Bone marrow (tissue), 2 donors: ENCODE measurements at regions not wholly inside any gene's neighbourhood (a gene's known extent, or its start where the extent isn't known, plus 50 kb on each side); places are given as distances from the start of the nearest gene placed in this dataset.
"Not testable (repeated sequence)": the region's sequence is repeated elsewhere in the genome, so short reads cannot be mapped to it uniquely, and the experiment has no call there.

Source experiments
- DNase-seq, 2 donors: peaks; one replicate each; lab custom pipeline; 2025; lab: John Stamatoyannopoulos, UW

- DNase-seq = no peak
These were observed 84.7 kb downstream of the IRX5 start for GRCh38 chr16:55015181-55015913.

- DNase-seq = no peak
These were observed 85.8 kb downstream of the IRX5 start for GRCh38 chr16:55016515-55016914.

DNA sequence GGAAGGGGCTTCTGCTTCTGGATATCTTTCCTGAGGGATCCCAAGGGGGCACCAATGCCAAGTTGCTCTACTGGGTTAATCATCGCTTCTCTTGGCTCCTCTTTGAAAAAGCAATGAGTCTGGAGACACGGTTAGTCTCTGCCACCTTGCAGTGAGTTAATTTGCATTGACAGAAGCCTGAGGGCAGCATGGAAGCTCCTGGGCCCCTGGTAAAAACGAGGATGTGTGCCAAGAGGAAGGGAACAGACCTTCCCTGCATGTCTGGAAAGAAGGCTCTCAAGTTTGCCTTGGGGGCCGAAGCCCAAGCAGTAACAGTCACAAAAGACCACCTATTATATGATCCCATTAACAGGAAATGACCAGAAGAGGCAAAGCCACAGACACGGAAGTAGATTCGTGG lies 86.7 kb downstream of the IRX5 start:
- DNase-seq = no peak

DNA sequence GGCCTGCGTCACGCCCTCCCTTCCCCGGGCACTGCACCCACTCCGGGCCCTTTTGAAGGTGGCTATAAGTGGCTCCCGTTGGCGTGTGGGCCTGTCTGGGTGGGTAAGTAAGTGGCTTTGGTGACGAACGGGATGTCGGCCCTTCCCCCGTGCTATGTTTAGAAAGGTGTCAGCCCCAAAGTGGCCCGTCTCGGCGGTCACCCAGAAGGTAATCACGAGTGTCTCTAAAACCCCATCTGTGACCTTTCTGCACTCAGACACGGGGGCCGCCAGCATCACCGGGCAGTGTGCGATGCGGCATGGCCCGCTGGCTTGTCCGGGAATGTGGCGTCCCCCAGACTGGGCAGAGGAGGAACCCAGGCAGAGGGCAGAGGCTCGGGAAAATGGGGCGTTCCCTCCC lies 88.2 kb downstream of the IRX5 start:
- DNase-seq = no peak

DNA sequence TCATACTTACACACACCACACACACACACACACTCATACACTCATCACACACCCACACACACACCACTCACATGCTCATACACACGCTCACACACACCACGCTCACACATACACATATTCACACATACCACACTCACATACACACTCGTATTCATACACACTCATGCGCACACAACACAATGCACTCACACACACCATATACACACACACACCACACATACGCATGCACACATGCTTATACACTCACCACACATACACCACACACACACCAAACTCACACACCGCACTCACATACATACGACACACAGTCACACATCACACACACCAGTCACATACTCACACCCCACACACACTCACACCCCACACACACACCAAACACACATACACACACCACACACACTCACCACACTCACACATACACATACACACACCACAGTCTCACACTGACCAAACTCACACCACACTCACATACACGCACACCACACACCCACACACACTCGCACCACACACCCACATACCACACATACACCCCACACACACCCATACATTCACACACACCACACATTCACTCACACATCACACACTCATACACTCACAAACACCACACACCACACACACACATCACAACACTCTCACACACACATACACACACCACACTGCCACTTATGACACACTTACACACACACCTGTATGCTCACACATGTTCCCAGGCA lies 88.9 kb downstream of the IRX5 start:
- DNase-seq = no peak

DNA sequence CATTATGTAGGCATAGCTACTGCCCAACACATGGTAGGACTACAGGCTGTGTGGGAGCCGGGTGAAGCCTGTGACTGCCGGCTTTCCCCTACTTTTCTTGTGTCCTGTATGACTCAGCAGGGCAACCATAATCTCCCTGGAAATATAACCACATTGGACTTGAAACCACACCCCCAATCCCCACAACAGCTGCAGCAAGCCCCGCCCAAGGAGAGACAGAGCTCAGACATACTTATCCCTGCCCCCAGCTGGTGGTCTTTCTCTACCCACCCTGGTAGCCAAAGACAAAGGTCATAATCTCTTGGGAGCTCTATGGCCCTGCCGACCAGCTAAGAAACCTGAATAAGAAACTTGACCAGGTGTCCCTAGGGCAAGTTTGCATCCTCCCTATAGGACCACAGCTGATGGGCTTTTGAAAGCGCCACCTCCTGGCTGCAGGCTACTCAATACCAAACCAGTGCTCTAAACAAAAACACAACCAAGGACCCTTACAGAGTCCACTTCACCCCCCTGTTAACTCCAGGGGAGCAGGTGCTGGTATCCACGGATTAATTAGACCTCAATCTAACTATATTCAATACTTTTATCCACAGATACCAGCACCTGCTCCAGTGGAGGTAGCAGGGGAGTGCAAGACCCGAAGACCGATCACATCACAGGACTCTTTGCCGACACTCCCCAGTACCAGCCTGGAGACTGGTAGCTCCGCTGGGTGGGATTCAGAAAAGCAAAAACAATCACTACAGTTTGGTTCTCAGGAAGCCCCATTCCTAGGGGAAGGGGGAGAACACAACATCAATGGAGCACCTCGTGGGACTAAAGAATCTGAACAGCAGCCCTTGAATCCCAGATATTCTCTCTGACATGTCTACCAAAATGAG lies 91.2 kb downstream of the IRX5 start:
- DNase-seq = no peak

- not testable (repeated sequence) for DNase-seq
These were observed 96.6 kb downstream of the IRX5 start for GRCh38 chr16:55027260-55027659.

DNA sequence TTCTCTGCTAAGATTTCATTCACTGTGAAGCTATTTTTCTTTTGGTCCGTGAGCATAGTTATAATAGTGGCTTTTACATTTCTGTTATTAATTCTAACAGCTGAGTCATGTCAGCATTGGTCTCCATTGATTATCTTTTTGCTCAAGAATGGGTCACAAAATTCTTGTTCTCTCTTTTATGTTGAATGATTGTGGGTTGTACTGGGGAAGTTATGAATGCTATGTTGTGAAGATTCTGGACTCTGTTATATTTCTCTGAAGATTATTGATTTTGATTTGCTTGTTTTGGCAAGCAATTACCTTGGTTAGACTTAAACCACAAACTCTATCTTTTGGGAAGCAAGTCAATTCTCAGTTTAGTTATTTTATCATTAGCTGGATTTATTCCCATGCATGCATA lies 98.8 kb downstream of the IRX5 start:
- DNase-seq = no peak

- DNase-seq = no peak
These were observed 100.3 kb downstream of the IRX5 start for GRCh38 chr16:55030944-55031343.

DNA sequence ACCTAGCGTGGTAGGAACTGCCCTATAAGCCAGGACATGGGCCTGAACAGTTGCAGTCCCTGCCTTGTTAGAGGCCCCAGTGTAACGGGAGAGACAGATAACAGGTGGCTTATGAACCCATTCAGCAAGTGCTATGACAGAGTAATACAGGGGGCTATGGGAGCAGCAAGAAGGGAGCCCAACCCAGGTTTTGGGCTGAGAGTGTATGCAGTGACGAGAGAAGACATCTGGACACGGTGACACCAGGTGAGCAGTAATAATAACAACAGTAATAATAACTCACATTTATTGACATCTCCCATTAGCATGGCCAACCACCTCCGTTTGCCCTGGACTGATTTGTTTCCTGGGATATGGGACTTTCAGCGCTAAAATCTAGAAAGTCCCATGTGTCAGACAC lies 100.8 kb downstream of the IRX5 start:
- no peak for DNase-seq

DNA sequence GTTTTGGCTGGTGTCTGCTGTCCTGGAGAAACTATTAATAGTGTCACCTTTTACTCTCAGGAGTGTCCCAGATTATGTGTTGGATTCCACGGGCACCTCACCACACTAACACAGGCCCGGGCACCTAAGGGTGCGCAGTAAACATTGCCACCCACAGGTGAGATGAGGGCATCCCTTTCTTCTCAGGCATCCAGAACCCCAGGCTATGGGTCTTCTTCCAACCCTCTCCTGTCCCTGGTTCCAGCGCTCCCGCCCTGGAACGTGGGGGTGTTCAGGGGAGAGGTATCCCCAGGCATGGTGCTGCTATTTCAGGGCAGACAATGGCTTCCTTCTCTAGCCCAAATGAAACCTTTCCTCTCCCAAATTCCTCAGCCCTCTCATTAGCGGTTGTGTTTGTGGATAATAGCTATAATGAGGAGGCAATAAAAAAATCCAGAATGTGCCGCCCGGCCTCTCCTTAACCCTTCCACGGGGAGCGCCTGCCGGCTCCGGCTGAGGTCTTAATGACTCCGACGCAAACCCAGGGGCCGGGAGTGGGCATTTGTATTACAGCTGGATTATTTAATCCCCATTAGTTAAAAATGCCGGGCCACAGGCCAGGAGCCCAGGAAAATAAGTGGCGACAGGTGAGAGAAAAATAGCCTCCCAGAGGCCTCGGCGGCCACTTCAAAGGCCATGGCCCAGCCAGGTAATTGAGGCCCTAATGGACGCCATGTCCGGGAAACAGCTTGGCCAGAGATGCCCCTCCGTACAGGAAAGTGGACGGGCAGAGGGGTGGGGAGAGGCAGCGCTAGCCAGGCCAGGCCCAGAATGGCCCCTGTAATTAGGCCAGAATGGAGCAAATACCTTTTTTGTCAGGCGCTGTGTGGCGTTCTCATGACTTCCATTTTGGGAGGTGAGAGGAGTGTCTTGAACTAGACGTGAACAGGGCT lies 102.8 kb downstream of the IRX5 start:
- DNase-seq = no peak

GRCh38 chr16:55035029-55035428 lies 104.4 kb downstream of the IRX5 start:
- no peak for DNase-seq

GRCh38 chr16:55035956-55036355 lies 105.3 kb downstream of the IRX5 start:
- DNase-seq = no peak

DNA sequence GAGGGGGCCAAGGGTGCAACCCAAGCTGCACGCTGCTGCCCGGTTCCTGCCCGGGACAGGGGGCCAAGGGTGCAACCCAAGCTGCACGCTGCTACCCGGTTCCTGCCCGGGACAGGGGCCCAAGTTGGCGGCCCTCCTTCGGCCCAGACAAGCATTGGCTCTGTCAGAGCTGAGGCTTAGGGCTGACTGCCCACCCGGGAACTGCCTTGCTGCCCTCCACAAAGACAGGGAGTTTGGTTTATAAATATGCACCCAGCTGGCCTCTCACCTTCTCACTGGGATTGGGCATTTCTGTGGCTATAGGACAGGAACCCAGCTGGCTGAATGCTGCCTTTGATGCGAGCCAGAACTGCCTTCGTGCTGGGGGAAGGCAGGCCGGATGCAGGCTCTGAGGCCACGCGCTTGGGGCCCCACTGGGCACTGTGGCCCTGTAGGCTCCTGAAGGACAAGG lies 105.7 kb downstream of the IRX5 start:
- no peak for DNase-seq

DNA sequence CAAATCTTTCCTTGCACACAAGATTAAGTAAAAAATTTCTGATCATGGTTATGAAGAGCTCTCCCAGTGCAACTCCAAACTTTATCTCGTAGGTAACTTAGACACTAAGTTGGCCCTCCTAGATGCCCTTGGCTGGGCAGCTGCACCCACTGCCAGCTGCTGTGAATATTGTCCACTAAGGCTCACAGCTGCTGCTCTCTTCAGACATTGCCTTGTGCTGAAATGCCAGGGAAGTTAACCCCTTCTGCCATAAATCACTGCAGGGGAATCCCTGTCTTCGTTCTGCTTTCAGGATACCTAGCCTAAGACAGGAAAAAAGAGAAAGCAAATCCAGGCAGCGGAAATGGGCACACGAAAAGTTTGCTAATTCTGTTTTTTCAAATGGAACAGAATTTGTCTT lies 106.4 kb downstream of the IRX5 start:
- no peak for DNase-seq

DNA sequence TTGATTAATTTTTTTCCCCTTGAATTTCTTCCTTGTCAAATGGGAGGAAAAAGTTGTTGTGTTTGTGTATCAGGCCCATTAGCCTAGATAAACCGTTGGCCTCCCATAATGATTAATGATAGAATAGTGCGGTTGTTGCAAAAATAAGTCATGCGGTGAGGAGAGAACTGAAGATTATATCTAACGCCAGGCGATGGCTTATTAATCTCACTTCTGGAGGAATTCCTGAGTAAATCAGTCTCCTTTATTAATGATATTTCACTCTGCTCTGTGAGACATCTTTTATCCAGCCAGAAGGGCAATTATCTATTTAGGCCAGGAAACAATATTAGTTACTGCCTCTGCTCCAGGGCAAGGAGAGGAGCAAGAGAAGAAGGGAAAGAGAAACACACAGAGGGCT lies 107.3 kb downstream of the IRX5 start:
- DNase-seq = no peak

DNA sequence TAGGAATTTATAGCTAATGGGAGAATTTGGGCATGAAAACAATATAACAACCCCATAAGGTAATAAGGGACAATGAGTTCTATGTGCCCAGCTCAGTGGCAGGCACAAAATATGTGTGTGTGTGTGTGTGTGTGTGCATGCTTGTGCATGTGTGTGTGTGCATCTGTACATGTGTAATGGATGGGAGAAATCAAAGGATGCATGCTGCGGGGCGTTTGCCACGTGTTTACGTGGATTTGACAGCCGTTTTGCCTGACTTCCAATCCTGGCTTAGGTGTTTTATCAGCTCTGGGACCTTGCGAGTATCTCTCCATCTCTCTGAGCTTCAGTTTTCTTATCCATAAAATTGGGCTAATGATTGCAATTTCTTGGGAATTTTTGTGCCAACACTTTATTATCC lies 108.4 kb downstream of the IRX5 start:
- DNase-seq = no peak

DNA sequence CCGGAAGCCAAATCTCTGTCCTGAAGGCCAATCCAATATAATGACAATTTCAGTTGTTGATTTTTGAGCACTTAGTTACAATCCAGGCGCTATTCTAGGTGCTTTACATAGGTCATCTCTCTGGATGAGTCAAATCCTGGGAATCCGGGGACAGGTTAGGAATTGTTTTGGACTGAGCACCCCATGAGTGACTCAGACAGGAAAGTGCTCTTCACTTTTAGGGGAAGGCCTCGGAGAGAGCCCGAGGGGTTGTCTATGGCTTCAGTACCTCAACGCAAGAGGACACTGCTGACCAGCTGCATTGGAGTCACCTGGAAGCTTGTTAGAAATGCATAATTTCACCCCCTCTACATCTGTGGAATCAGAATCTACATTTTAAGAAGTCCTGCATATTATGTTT lies 108.8 kb downstream of the IRX5 start:
- no peak for DNase-seq

- no peak for DNase-seq
These were observed 109.3 kb downstream of the IRX5 start for GRCh38 chr16:55039931-55040330.

- no peak for DNase-seq
These were observed 109.9 kb downstream of the IRX5 start for GRCh38 chr16:55040366-55041086.
